HG03457 (cell line): ENCODE measurements at regions not wholly inside any gene's neighbourhood (a gene's known extent, or its start where the extent isn't known, plus 50 kb on each side); places are given as distances from the start of the nearest gene placed in this dataset.
"Not testable (repeated sequence)": the region's sequence is repeated elsewhere in the genome, so short reads cannot be mapped to it uniquely, and the experiment has no call there.

Source experiments
- ATAC-seq: cut with Tn5 transposase; IDR thresholded peaks from one replicate; pipeline ENCODE4 v1.9.1; 2021; ENCODE audit warnings: moderate number of reproducible peaks; ENCODE audit not compliant: unreplicated experiment

- no peak for ATAC-seq
Observed at GRCh38 chr10:33039181-33039580, 81.2 kb upstream of the ITGB1 start.

GRCh38 chr10:33038672-33039071 lies 80.6 kb upstream of the ITGB1 start:
- no peak for ATAC-seq

DNA sequence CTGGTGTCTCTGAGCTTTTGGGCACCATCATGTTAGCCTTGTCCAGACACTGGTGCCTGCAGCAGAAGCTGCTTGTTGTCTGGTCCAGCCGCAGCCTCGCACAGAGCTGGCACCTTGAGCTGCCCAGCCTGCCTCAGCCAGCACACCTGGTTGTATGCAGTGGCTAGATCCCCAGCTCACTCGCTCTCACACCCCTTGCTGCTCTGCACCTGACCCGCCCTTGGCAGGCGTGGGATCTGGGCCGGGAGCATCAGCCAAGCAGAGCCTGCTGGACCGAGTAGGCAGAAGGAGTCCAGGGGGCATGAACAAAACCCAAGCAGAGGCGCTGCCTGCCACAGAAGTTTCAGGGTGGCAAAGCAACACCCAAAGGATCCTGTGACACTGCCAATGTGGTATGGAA lies 79.7 kb upstream of the ITGB1 start:
- ATAC-seq = no peak

DNA sequence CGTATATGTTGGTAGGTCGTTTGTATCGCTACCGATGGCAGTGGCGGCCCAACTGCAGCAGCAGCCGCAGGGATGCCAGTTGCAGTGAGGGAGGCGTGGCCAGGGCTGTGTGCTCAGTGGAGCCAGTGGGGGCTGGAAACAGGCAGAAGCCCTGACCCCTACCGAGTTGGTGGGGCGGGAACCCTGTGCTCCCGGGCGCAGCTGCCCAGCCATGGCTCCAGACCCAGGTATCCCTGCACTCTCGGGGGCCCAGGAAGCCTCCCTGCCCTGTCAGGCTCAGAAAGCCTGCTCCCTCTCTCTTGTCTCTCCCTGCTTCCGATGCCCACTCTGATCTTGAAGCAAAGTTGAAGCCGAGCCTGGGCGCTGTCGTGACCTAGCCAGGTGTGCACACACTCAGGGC lies 78.6 kb upstream of the ITGB1 start:
- no peak for ATAC-seq

DNA sequence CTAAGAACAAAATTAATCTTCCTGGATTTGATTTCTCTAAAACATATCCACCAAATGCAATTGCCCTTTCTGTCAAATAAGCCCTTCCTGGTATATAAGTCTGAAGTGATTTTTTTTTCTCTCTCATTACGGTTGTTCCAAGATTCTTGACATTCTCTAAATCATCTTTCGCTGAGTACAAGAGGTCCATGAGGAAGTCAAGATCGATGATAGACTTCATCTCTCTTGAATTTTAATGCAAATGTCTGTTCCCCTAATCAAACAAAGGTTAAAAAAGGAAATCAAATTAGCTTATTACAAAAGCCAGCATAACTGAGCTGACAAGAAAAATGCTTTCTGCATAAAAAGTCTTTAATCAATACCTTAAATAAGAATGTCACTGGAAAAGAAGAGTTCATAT lies 77.4 kb upstream of the ITGB1 start:
- ATAC-seq = no peak

DNA sequence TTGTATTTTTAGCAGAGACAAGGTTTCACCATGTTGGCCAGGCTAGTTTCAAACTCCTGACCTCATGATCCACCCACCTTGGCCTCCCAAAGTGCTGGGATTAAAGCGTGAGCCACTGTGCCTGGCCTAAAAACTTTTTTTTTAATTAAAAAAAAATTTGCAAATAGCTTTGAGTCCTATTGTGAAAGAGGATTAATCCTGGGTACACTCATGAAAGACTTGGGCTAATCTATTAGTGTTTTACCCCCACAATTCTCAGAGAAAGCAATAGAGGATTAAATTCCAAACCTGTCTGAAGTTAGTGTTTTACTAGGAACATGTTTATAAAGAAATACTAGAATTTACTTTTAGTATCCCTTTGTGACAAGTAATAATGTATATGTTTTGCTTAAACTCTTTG lies 76.9 kb upstream of the ITGB1 start:
- ATAC-seq = no peak

DNA sequence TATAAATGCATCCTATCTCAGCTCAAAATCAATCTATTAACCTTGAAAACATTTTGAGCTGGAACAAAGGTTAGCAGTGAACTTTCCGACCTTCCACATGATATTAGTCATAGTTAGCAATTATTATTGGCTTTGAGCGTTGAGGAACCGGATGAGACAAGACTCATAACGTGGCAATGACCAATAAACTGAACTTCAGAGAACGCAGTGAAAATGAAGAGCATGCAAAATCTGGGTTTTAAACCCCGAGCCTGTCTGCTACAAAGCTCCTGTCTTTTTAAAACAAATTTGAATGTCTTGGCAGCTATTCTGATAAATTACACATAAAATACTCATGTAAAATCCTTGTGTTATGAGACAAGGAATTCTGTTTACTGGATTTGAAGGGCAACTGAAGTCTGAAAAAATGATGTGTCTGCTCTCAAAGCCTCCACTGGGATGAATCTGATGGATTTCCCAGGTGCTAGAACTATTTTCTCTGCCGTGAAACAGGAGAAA lies 74.7 kb upstream of the ITGB1 start:
- no peak for ATAC-seq

GRCh38 chr10:33031815-33032653 lies 74.0 kb upstream of the ITGB1 start:
- ATAC-seq = no peak

GRCh38 chr10:33031171-33031570 lies 73.1 kb upstream of the ITGB1 start:
- no peak for ATAC-seq

DNA sequence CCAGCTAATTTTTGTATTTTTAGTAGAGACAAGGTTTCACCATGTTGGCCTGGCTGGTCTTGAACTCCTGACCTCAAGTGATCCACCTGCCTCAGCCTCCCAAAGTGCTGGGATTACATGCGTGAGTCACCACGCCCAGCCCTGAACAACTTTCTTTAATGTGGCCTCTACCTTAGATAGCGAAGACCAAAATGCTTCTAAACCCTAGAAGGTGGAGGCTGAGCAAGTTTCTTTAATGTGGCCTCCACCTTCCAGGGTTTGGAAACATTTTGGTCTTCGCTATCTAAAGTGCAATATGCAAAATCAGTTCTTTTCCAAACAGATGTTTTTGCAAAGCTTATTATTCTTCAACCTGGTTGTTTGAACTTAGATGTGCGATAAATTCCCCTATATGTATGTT lies 70.5 kb upstream of the ITGB1 start:
- ATAC-seq = not testable (repeated sequence)

DNA sequence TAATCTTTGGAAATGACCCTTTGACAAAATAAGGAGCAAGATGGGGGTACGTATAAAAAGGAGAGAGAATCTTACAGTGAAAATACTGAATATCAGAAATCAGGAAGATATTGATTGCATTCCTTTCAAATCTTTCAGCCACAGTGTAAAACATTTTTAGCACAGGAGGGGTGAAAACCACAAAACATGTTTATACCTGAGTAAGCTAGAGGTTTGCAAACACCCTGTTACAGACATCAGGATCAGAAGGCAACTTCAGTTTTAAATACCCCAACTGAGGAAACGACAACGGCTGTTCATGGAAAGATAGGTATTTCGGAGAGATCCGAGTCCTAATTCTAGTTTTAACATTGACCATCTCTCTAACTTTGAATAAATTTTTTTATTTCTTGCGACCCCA lies 69.1 kb upstream of the ITGB1 start:
- ATAC-seq = no peak

GRCh38 chr10:33026422-33026821 lies 68.4 kb upstream of the ITGB1 start:
- no peak for ATAC-seq

GRCh38 chr10:33025910-33026309 lies 67.9 kb upstream of the ITGB1 start:
- ATAC-seq = no peak

GRCh38 chr10:33025039-33025438 lies 67.0 kb upstream of the ITGB1 start:
- no peak for ATAC-seq

DNA sequence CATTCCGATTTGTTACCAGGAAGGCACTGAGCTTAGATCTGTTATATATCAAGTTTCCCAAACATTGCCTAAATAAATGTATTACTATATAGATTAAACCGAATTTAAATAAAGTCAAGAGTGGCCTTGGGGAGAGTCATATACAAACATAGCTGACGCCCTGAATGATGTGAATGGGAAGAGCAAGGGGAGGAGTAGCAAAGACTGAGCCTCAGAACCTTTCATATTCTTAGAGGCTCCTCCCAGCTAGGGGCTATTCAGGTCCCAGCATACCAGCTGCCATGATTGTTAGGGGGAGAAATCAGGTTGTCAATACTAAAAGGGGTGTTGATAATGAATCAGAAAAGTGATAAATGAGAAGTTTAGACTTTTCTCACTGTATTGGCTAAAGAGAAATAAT lies 64.7 kb upstream of the ITGB1 start:
- no peak for ATAC-seq

- ATAC-seq = no peak
Observed at GRCh38 chr10:33022090-33022489, 64.1 kb upstream of the ITGB1 start.

- ATAC-seq = no peak
Observed at GRCh38 chr10:33016988-33017387, 59.0 kb upstream of the ITGB1 start.

GRCh38 chr10:33015761-33016547 lies 57.9 kb upstream of the ITGB1 start:
- no peak for ATAC-seq

DNA sequence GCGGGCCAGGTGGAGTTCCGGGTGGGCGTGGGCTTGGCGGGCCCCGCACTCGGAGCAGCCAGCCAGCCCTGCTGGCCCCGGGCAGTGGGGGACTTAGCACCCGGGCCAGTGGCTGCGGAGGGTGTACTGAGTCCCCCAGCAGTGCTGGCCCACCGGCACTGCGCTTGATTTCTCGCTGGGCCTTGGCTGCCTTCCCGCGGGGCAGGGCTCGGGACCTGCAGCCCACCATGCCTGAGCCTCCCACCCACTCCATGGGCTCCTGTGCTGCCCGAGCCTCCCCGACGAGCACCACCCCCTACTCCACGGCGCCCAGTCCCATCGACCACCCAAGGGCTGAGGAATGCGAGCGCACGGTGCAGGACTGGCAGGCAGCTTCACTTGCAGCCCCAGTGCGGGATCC lies 55.3 kb upstream of the ITGB1 start:
- ATAC-seq = not testable (repeated sequence)

DNA sequence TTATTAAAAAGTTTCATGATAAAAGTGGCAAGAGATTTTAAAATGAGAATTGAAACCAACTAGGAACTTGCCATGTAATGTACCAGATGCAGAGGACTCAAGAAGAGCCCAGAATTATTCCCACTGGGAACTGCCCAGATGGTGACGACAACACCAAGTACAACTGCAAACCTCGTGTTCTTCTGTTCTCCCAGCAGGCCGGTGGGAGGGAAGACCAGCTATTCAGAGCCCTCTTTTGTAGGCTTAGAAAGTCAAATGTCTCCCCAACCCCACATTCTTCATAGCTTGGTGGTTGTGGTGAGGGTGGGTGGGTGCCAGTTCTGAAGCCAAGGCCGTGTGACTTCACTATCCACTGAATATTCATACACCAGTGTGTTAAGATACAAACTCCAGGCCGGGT lies 54.3 kb upstream of the ITGB1 start:
- no peak for ATAC-seq

DNA sequence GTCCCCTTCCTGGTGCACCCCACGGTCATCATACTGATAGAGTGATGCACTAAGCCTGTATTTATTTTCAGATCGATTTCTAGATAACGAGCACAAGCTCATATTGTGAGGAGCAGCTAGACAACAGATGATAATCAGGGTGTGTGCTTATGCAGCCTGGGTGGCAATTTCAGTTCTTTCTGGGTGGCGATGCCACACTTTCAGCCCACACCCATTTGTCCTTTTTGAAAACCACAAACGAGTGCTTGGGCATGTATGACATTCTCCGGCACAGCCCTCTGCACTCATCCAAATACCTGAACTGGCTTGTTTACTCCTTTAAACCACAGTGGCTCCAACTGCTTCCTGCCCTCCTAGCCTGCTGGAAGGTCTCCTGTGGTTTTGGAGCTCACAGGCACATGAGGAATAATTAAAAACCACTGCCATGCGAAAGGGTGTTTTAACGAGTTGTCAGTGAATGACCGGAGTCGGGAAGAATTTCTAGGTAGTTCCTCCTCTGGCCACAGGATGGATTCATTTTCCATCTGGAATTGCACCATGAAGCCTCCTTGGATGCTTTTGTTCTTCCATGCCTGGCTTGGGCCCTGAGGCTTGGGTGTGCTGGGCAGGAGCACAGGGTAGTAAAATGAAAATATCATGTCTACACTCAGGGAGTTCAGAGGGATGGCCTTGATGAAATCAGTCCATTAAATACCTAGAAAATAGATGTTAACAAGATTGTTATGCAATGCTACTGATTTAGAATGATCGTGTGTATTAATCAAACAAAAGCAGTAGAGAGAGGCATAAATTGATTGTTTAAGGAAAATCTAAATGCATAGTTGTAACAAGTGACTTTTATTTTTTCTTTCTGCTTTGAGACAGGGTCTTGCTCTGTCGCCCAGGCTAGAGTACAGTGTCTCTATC lies 52.4 kb upstream of the ITGB1 start:
- no peak for ATAC-seq
